H9 (cell line): ENCODE measurements at regions not wholly inside any gene's neighbourhood (a gene's known extent, or its start where the extent isn't known, plus 50 kb on each side); places are given as distances from the start of the nearest gene placed in this dataset.

Experiments used
- DNase-seq: peaks from one replicate; pipeline ENCODE4 v3.0.0-alpha.2; 2017
- H2AFZ ChIP-seq: one replicate; pipeline ENCODE4 v1.6.1; 2013; ENCODE audit warnings: mild to moderate bottlenecking, low read length, control low read depth, moderate library complexity
- H2AK5ac ChIP-seq: 2 replicates; pipeline ENCODE4 v1.6.1; 2013; ENCODE audit warnings: low read length, control low read depth, mixed read lengths; ENCODE audit not compliant: insufficient read length
- H2BK120ac ChIP-seq: one replicate; pipeline ENCODE4 v1.6.1; 2013; ENCODE audit warnings: low read depth, mild to moderate bottlenecking, low read length, control low read depth, inconsistent platforms; ENCODE audit not compliant: poor library complexity, severe bottlenecking
- H2BK12ac ChIP-seq: 2 replicates; pipeline ENCODE4 v1.6.1; 2013; ENCODE audit warnings: low read length, control low read depth, mixed read lengths, low read depth; ENCODE audit not compliant: insufficient read length
- H2BK15ac ChIP-seq: 2 replicates; pipeline ENCODE4 v1.6.1; 2013; ENCODE audit warnings: low read depth, low read length, control low read depth
- H2BK20ac ChIP-seq: one replicate; pipeline ENCODE4 v1.6.1; 2013; ENCODE audit warnings: low read depth, mild to moderate bottlenecking, low read length, control low read depth, inconsistent platforms; ENCODE audit not compliant: poor library complexity, severe bottlenecking
- H2BK5ac ChIP-seq: 2 replicates; pipeline ENCODE4 v1.6.1; 2013; ENCODE audit warnings: low read length, control low read depth, mixed read lengths; ENCODE audit not compliant: insufficient read length
- H3K14ac ChIP-seq: 2 replicates; pipeline ENCODE4 v1.6.1; 2013; ENCODE audit warnings: low read length, control low read depth; ENCODE audit not compliant: insufficient read depth
- H3K18ac ChIP-seq: 2 replicates; pipeline ENCODE4 v1.6.1; 2013; ENCODE audit warnings: low read depth, mild to moderate bottlenecking, mixed read lengths, low read length, control low read depth; ENCODE audit not compliant: insufficient read length
- H3K23ac ChIP-seq: 2 replicates; pipeline ENCODE4 v1.6.1; 2013; ENCODE audit warnings: low read length, control low read depth, mixed read lengths, low read depth; ENCODE audit not compliant: insufficient read length
- H3K23me2 ChIP-seq: 2 replicates; pipeline ENCODE4 v1.6.1; 2013; ENCODE audit warnings: low read depth, mild to moderate bottlenecking, mixed read lengths, low read length, control low read depth; ENCODE audit not compliant: insufficient read length, poor library complexity, severe bottlenecking
- H3K27ac ChIP-seq: 2 replicates; pipeline ENCODE4 v1.5.1; 2013; ENCODE audit warnings: low read length, control low read depth, mixed read lengths, low read depth; ENCODE audit not compliant: insufficient read length
- H3K27me3 ChIP-seq: 2 replicates; pipeline ENCODE4 v1.6.1; 2013; ENCODE audit warnings: low read length, control low read depth, inconsistent platforms; ENCODE audit not compliant: insufficient read depth
- H3K4ac ChIP-seq: 2 replicates; pipeline ENCODE4 v1.6.1; 2013; ENCODE audit warnings: low read depth, mild to moderate bottlenecking, control low read depth, inconsistent platforms, low read length, moderate library complexity
- H3K4me1 ChIP-seq: 2 replicates; pipeline ENCODE4 v1.6.1; 2013; ENCODE audit warnings: low read length, control low read depth, inconsistent platforms; ENCODE audit not compliant: insufficient read depth
- H3K4me2 ChIP-seq: 2 replicates; pipeline ENCODE4 v1.6.1; 2013; ENCODE audit warnings: low read length, control low read depth, mixed read lengths; ENCODE audit not compliant: insufficient read length, insufficient read depth
- H3K56ac ChIP-seq: 2 replicates; pipeline ENCODE4 v1.6.1; 2013; ENCODE audit warnings: low read depth, mild to moderate bottlenecking, mixed read lengths, low read length, control low read depth; ENCODE audit not compliant: insufficient read length
- H3K79me1 ChIP-seq: 2 replicates; pipeline ENCODE4 v1.6.1; 2013; ENCODE audit warnings: low read depth, mild to moderate bottlenecking, moderate library complexity, low read length, control low read depth, inconsistent platforms; ENCODE audit not compliant: insufficient read depth, poor library complexity, severe bottlenecking
- H3K79me2 ChIP-seq: 2 replicates; pipeline ENCODE4 v1.6.1; 2013; ENCODE audit warnings: low read length, control low read depth, inconsistent platforms; ENCODE audit not compliant: insufficient read depth
- H3K9ac ChIP-seq: 2 replicates; pipeline ENCODE4 v1.6.1; 2013; ENCODE audit warnings: low read length, control low read depth, mixed read lengths; ENCODE audit not compliant: insufficient read length; ENCODE audit errors: extremely low read depth
- H3K9me3 ChIP-seq: one replicate; pipeline ENCODE4 v1.6.1; 2013; ENCODE audit warnings: low read depth, low read length, inconsistent platforms; ENCODE audit not compliant: control insufficient read depth
- H3T11ph ChIP-seq: one replicate; pipeline ENCODE4 v1.6.1; 2013; ENCODE audit warnings: mild to moderate bottlenecking, low read length, control low read depth, inconsistent platforms
- H4K20me1 ChIP-seq: one replicate; pipeline ENCODE4 v1.6.1; 2013; ENCODE audit not compliant: control insufficient read depth, insufficient read length, insufficient read depth
- H4K5ac ChIP-seq: 2 replicates; pipeline ENCODE4 v1.6.1; 2013; ENCODE audit warnings: low read depth, mild to moderate bottlenecking, mixed read lengths, low read length, control low read depth; ENCODE audit not compliant: insufficient read length
- H4K8ac ChIP-seq: replicated peaks from 2 replicates; pipeline ENCODE4 v1.6.1; 2013; ENCODE audit warnings: low read length, control low read depth, mixed read lengths, low read depth; ENCODE audit not compliant: insufficient read length
- H4K91ac ChIP-seq: 2 replicates; pipeline ENCODE4 v1.6.1; 2013; ENCODE audit warnings: low read depth, mild to moderate bottlenecking, moderate library complexity, mixed read lengths, low read length, control low read depth; ENCODE audit not compliant: insufficient read length
- H3K27ac Mint-ChIP-seq, 3 experiments: 2 replicates in 2 of 3; 3 replicates in 1 of 3; pipeline ENCODE4 v1.8.0; 2020 to 2021; ENCODE audit warnings: mixed read lengths in 3 of 3, mild to moderate bottlenecking in 1 of 3, moderate library complexity in 1 of 3
- H3K27me3 Mint-ChIP-seq: 2 replicates; pipeline ENCODE4 v1.8.0; 2021; ENCODE audit warnings: low read depth, mild to moderate bottlenecking, moderate library complexity, mixed read lengths
- H3K36me3 Mint-ChIP-seq, 3 experiments: 2 replicates in 2 of 3; 3 replicates in 1 of 3; pipeline ENCODE4 v1.8.0; 2020 to 2021; ENCODE audit warnings: low read depth in 3 of 3, mixed read lengths in 3 of 3; ENCODE audit not compliant: insufficient read depth in 1 of 3
- H3K4me1 Mint-ChIP-seq, 2 experiments: 2 replicates each; pipeline ENCODE4 v1.8.0; 2020; ENCODE audit warnings: mixed read lengths in 2 of 2
- H3K4me3 Mint-ChIP-seq, 2 experiments: 2 replicates in 1 of 2; 3 replicates in 1 of 2; pipeline ENCODE4 v1.8.0; 2020 to 2021; ENCODE audit warnings: mild to moderate bottlenecking in 2 of 2, mixed read lengths in 2 of 2, moderate library complexity in 1 of 2
- H3K9me3 Mint-ChIP-seq, 2 experiments: 2 replicates in 1 of 2; 3 replicates in 1 of 2; pipeline ENCODE4 v1.8.0; 2020; ENCODE audit warnings: mild to moderate bottlenecking in 2 of 2, mixed read lengths in 2 of 2, moderate library complexity in 1 of 2
- WGBS: extraction: QIAGEN DNeasy Blood & Tissue Kit; methylation state at CpG from one replicate; pipeline ENCODE4 v1.1.7; 2013; ENCODE audit warnings: missing lambda C conversion rate, low lambda C conversion rate, mixed read lengths; ENCODE audit not compliant: insufficient read length; ENCODE audit errors: extremely low coverage; 5-methylcytosine and 5-hydroxymethylcytosine counted together
- TF ChIP-seq, protein P1 (sequence below): fragments of 200-600 bp; sonication (generic); conservative IDR thresholded peaks from 3 replicates; pipeline ENCODE4 v1.8.0; 2021; ENCODE audit warnings: antibody characterized with exemption, mild to moderate bottlenecking

DNA sequence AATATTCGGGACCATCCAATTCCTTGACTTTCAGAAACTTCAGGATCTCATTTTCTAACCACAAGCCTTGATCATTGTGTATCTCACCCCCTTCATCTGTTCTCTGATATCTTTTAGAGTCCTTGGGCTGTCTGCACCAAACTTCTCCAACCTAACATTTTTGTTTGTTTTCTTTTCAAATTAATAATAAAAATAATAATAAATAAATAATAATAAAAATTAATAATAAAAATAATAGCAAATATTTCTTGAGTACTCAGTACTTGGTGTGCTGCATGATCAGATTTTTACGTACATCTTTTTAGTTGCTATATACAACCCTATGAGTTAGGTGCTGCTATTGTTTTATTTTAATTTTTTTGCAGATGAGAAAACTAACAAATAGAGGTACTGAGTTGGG is 70.2 kb upstream of the TPRG1 start:
- TF ChIP-seq, protein P1, sequence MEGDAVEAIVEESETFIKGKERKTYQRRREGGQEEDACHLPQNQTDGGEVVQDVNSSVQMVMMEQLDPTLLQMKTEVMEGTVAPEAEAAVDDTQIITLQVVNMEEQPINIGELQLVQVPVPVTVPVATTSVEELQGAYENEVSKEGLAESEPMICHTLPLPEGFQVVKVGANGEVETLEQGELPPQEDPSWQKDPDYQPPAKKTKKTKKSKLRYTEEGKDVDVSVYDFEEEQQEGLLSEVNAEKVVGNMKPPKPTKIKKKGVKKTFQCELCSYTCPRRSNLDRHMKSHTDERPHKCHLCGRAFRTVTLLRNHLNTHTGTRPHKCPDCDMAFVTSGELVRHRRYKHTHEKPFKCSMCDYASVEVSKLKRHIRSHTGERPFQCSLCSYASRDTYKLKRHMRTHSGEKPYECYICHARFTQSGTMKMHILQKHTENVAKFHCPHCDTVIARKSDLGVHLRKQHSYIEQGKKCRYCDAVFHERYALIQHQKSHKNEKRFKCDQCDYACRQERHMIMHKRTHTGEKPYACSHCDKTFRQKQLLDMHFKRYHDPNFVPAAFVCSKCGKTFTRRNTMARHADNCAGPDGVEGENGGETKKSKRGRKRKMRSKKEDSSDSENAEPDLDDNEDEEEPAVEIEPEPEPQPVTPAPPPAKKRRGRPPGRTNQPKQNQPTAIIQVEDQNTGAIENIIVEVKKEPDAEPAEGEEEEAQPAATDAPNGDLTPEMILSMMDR = no peak
- no peaks in the 10 kb centered on the region for H3K4me1 ChIP-seq
- H3K14ac ChIP-seq = no peak overlapping the region
- H3T11ph ChIP-seq = no peak overlapping the region
- no peak overlapping the region for H2AK5ac ChIP-seq
- H3K56ac ChIP-seq = no peak overlapping the region
- H2BK15ac ChIP-seq = no peak overlapping the region
- H3K9me3 Mint-ChIP-seq = no peaks in the 10 kb centered on the region
- H2BK120ac ChIP-seq = no peak overlapping the region
- H3K27me3 Mint-ChIP-seq = no peaks in the 10 kb centered on the region
- no peak overlapping the region for H4K91ac ChIP-seq
- no peak overlapping the region for H4K5ac ChIP-seq
- no peak overlapping the region for H3K9ac ChIP-seq
- H4K8ac ChIP-seq = no peak overlapping the region
- no peak overlapping the region for H2BK5ac ChIP-seq
- H4K20me1 ChIP-seq = no peaks in the 10 kb centered on the region
- DNase-seq = no peak
- H3K9me3 ChIP-seq = no peaks in the 10 kb centered on the region
- H3K79me1 ChIP-seq = no peaks in the 10 kb centered on the region
- no peaks in the 10 kb centered on the region for H3K23me2 ChIP-seq
- H2BK20ac ChIP-seq = no peak overlapping the region
- no peaks in the 10 kb centered on the region for H3K27me3 ChIP-seq
- no peak overlapping the region for H3K23ac ChIP-seq
- no peak overlapping the region for H3K4me2 ChIP-seq
- H3K27ac ChIP-seq = no peak overlapping the region
- H2BK12ac ChIP-seq = no peak overlapping the region
- H3K4me1 Mint-ChIP-seq = no peaks in the 10 kb centered on the region
- no peak overlapping the region for H2AFZ ChIP-seq
- H3K79me2 ChIP-seq = no peaks in the 10 kb centered on the region
- H3K27ac Mint-ChIP-seq = no peak overlapping the region
- no peaks in the 10 kb centered on the region for H3K36me3 Mint-ChIP-seq
- no peak overlapping the region for H3K4ac ChIP-seq
- no peak overlapping the region for H3K18ac ChIP-seq
- no peak overlapping the region for H3K4me3 Mint-ChIP-seq
- WGBS = no CpG with 5 or more reads among the region's 2 CpGs
